ENCODE measurements at regions not wholly inside any gene's neighbourhood (a gene's known extent, or its start where the extent isn't known, plus 50 kb on each side); places are given as distances from the start of the nearest gene placed in this dataset.

GRCh38 chr7:130970196-130970595 is 236.2 kb upstream of the KLF14 start:
- DNase-seq (ENCODE audit: low read depth): no peak

- no peak for DNase-seq (ENCODE audit: low read depth)
Observed at GRCh38 chr7:130970696-130971095, 236.7 kb upstream of the KLF14 start.

- peak; percentile 67 for DNase-seq (ENCODE audit: low read depth)
Observed at GRCh38 chr7:130971297-130971696, 237.3 kb upstream of the KLF14 start.

GRCh38 chr7:130972201-130972600 is 238.2 kb upstream of the KLF14 start:
- no peak for DNase-seq (ENCODE audit: low read depth)

GRCh38 chr7:130973637-130974036 is 239.6 kb upstream of the KLF14 start:
- no peak for DNase-seq (ENCODE audit: low read depth)

GRCh38 chr7:130974169-130974568 is 240.2 kb upstream of the KLF14 start:
- no peak for DNase-seq (ENCODE audit: low read depth)

- DNase-seq (ENCODE audit: low read depth): no peak
Observed at GRCh38 chr7:130974794-130975193, 240.8 kb upstream of the KLF14 start.

- DNase-seq (ENCODE audit: low read depth): no peak
Observed at GRCh38 chr7:130975731-130976130, 241.7 kb upstream of the KLF14 start.

GRCh38 chr7:130982160-130982638 is 248.2 kb upstream of the KLF14 start:
- DNase-seq (ENCODE audit: low read depth): no peak

- DNase-seq (ENCODE audit: low read depth): no peak
Observed at GRCh38 chr7:130982651-130983050, 248.6 kb upstream of the KLF14 start.

GRCh38 chr7:130985361-130985760 is 251.4 kb upstream of the KLF14 start:
- no peak for DNase-seq (ENCODE audit: low read depth)

GRCh38 chr7:130986261-130986690 is 252.3 kb upstream of the KLF14 start:
- DNase-seq (ENCODE audit: low read depth): no peak

- no peak for DNase-seq (ENCODE audit: low read depth)
Observed at GRCh38 chr7:130987092-130987491, 253.1 kb upstream of the KLF14 start.

GRCh38 chr7:130988443-130988842 is 254.4 kb upstream of the KLF14 start:
- DNase-seq (ENCODE audit: low read depth): no peak

- no peak for DNase-seq (ENCODE audit: low read depth)
Observed at GRCh38 chr7:130989101-130989795, 255.2 kb upstream of the KLF14 start.

GRCh38 chr7:130990178-130990832 is 256.3 kb upstream of the KLF14 start:
- DNase-seq (ENCODE audit: low read depth): no peak

GRCh38 chr7:130993671-130994365 is 259.8 kb upstream of the KLF14 start:
- DNase-seq (ENCODE audit: low read depth): no peak

- no peak for DNase-seq (ENCODE audit: low read depth)
Observed at GRCh38 chr7:130994378-130995115, 260.5 kb upstream of the KLF14 start.

- no peak for DNase-seq (ENCODE audit: low read depth)
Observed at GRCh38 chr7:130995252-130996081, 261.5 kb upstream of the KLF14 start.

- no peak for DNase-seq (ENCODE audit: low read depth)
Observed at GRCh38 chr7:130996205-130996832, 262.3 kb upstream of the KLF14 start.

- DNase-seq (ENCODE audit: low read depth): no peak
Observed at GRCh38 chr7:130996833-130997231, 262.8 kb upstream of the KLF14 start.
